HT-29 (cell line): ENCODE measurements at regions not wholly inside any gene's neighbourhood (a gene's known extent, or its start where the extent isn't known, plus 50 kb on each side); places are given as distances from the start of the nearest gene placed in this dataset.
A peak's percentile ranks its signal among the peaks of the same experiment; 100 is the strongest.
"Not testable (repeated sequence)": the region's sequence is repeated elsewhere in the genome, so short reads cannot be mapped to it uniquely, and the experiment has no call there.

Experiments
- DNase-seq: peaks from one replicate; pipeline ENCODE4 v3.0.0-alpha.2; 2015; ENCODE audit warnings: low spot score

- DNase-seq: peak; percentile 52
Measured at GRCh38 chr3:146382386-146382785, 87.0 kb downstream of the PLSCR2 start.

GRCh38 chr3:146380046-146380445 is 89.3 kb downstream of the PLSCR2 start:
- DNase-seq: peak; percentile 6

GRCh38 chr3:146375219-146375618 is 94.1 kb downstream of the PLSCR2 start:
- DNase-seq: no peak

GRCh38 chr3:146374146-146374545 is 95.2 kb downstream of the PLSCR2 start:
- no peak for DNase-seq

- DNase-seq: no peak
Measured at GRCh38 chr3:146371902-146372301, 97.5 kb downstream of the PLSCR2 start.

- DNase-seq: no peak
Measured at GRCh38 chr3:146368882-146369523, 100.4 kb downstream of the PLSCR2 start.

- DNase-seq: no peak
Measured at GRCh38 chr3:146359841-146360240, 108.9 kb upstream of the PLSCR4 start.

GRCh38 chr3:146354421-146354820 is 103.5 kb upstream of the PLSCR4 start:
- DNase-seq: not testable (repeated sequence)

- DNase-seq: no peak
Measured at GRCh38 chr3:146350852-146351251, 99.9 kb upstream of the PLSCR4 start.

- no peak for DNase-seq
Measured at GRCh38 chr3:146345900-146346299, 95.0 kb upstream of the PLSCR4 start.

- DNase-seq: no peak
Measured at GRCh38 chr3:146343551-146343950, 92.6 kb upstream of the PLSCR4 start.

- no peak for DNase-seq
Measured at GRCh38 chr3:146342989-146343388, 92.1 kb upstream of the PLSCR4 start.

GRCh38 chr3:146339349-146339748 is 88.4 kb upstream of the PLSCR4 start:
- DNase-seq: no peak

GRCh38 chr3:146337991-146338390 is 87.1 kb upstream of the PLSCR4 start:
- no peak for DNase-seq

- DNase-seq: no peak
Measured at GRCh38 chr3:146335386-146335785, 84.5 kb upstream of the PLSCR4 start.

GRCh38 chr3:146334151-146334550 is 83.2 kb upstream of the PLSCR4 start:
- DNase-seq: peak; percentile 60

GRCh38 chr3:146331967-146332366 is 81.1 kb upstream of the PLSCR4 start:
- DNase-seq: no peak

- peak; percentile 82 for DNase-seq
Measured at GRCh38 chr3:146326875-146327543, 76.1 kb upstream of the PLSCR4 start.

GRCh38 chr3:146325170-146325569 is 74.3 kb upstream of the PLSCR4 start:
- DNase-seq: no peak

GRCh38 chr3:146322216-146322817 is 71.4 kb upstream of the PLSCR4 start:
- no peak for DNase-seq

GRCh38 chr3:146314871-146315270 is 64.0 kb upstream of the PLSCR4 start:
- DNase-seq: no peak

- DNase-seq: no peak
Measured at GRCh38 chr3:146313746-146314111, 62.8 kb upstream of the PLSCR4 start.
